ENCODE measurements at regions not wholly inside any gene's neighbourhood (a gene's known extent, or its start where the extent isn't known, plus 50 kb on each side); places are given as distances from the start of the nearest gene placed in this dataset.
"Not testable (repeated sequence)": the region's sequence is repeated elsewhere in the genome, so short reads cannot be mapped to it uniquely, and the experiment has no call there.

- no peaks in the 10 kb centered on the region for H3K36me3 ChIP-seq (ENCODE audit: control insufficient read depth in 1 of 2, insufficient read depth in 2 of 2, low read length in 2 of 2)
- H3K4me2 ChIP-seq (ENCODE audit: low read length): no peak overlapping the region
- no peaks in the 10 kb centered on the region for H3K9me2 ChIP-seq (ENCODE audit: insufficient read depth)
- ChIA-PET CTCF (no interaction called here), RAD21 (ENCODE audit: low non-redundant PET in 1 of 2, low total read pairs in 2 of 2, uncharacterized antibody in 2 of 2, unreplicated experiment in 2 of 2) (no interaction called here), POLR2A (no interaction called here)
- H3K27ac ChIP-seq (ENCODE audit: low read depth, low read length): no peak overlapping the region
- no peaks in the 10 kb centered on the region for H3K4me1 ChIP-seq (ENCODE audit: control insufficient read depth in 1 of 2, insufficient read depth in 2 of 2, low read length in 2 of 2)
- H4K20me1 ChIP-seq (ENCODE audit: insufficient read depth): no peaks in the 10 kb centered on the region
- H2AFZ ChIP-seq (ENCODE audit: low read depth, low read length, poor library complexity, severe bottlenecking): no peak overlapping the region
- ATAC-seq: no peak
- DNase-seq (ENCODE audit: low read depth, low spot score): no peak
- H3K79me2 ChIP-seq (ENCODE audit: insufficient read depth, low read length): no peaks in the 10 kb centered on the region
- intact Hi-C loops (cut with micrococcal nuclease): no loop called here
- no peaks in the 10 kb centered on the region for H3K27me3 ChIP-seq (ENCODE audit: insufficient read depth, low read length)
- H3K4me3 ChIP-seq (replicated peaks in 1 of 2; ENCODE audit: low read depth in 1 of 2, low read length in 2 of 2): no peak overlapping the region
- peaks cover 0 to 5% of the 10 kb centered on the region in 2 experiments; a peak in 1 of 4 replicates for H3K9me3 ChIP-seq (ENCODE audit: control insufficient read depth in 1 of 2, insufficient read depth in 1 of 2, low read depth in 1 of 2, low read length in 2 of 2)
- H3K9ac ChIP-seq (ENCODE audit: low read length): no peak overlapping the region
- TF ChIP-seq CTCF (IDR thresholded peaks at IDR 0.05 in 2 of 3, conservative IDR thresholded peaks at IDR 0.05 in 1 of 3; ENCODE audit: borderline replicate concordance in 1 of 3, insufficient read depth in 1 of 3, low read depth in 2 of 3, low read length in 2 of 3) (no peak), REST (IDR thresholded peaks at IDR 0.05; ENCODE audit: low read depth) (no peak), MAX (IDR thresholded peaks at IDR 0.05) (no peak), POLR2AphosphoS5 (IDR thresholded peaks at IDR 0.05; ENCODE audit: low read depth, low read length) (no peak), SRF (IDR thresholded peaks at IDR 0.05; ENCODE audit: low read depth) (no peak), CBX3 (IDR thresholded peaks at IDR 0.05; ENCODE audit: low read depth) (no peak), FOSL1 (IDR thresholded peaks at IDR 0.05; ENCODE audit: low read depth) (no peak), ATF3 (IDR thresholded peaks at IDR 0.05) (no peak), ZFX (IDR thresholded peaks at IDR 0.05) (no peak), SP1 (IDR thresholded peaks at IDR 0.05; ENCODE audit: low read depth) (no peak), SIN3A (IDR thresholded peaks at IDR 0.05; ENCODE audit: low read depth) (no peak), JUND (IDR thresholded peaks at IDR 0.05) (no peak)
- no TSS peak for BruUV-seq (replicated peaks)
These were observed 105.9 kb downstream of the PRDM13 start for GRCh38 chr6:99712519-99712918.

- BruUV-seq (replicated peaks); H3K79me2 ChIP-seq (ENCODE audit: insufficient read depth, low read length); POLR2A ChIA-PET; H3K27ac ChIP-seq (ENCODE audit: low read depth, low read length); H2AFZ ChIP-seq (ENCODE audit: low read depth, low read length, poor library complexity, severe bottlenecking); H3K4me2 ChIP-seq (ENCODE audit: low read length); DNase-seq (ENCODE audit: low read depth, low spot score); H4K20me1 ChIP-seq (ENCODE audit: insufficient read depth); H3K9me3 ChIP-seq (ENCODE audit: control insufficient read depth in 1 of 2, insufficient read depth in 1 of 2, low read depth in 1 of 2, low read length in 2 of 2); CTCF ChIA-PET; H3K4me1 ChIP-seq (ENCODE audit: control insufficient read depth in 1 of 2, insufficient read depth in 2 of 2, low read length in 2 of 2); RAD21 ChIA-PET (ENCODE audit: low non-redundant PET in 1 of 2, low total read pairs in 2 of 2, uncharacterized antibody in 2 of 2, unreplicated experiment in 2 of 2); H3K9ac ChIP-seq (ENCODE audit: low read length); intact Hi-C loops (cut with micrococcal nuclease); H3K27me3 ChIP-seq (ENCODE audit: insufficient read depth, low read length); H3K9me2 ChIP-seq (ENCODE audit: insufficient read depth); ATAC-seq; H3K4me3 ChIP-seq (replicated peaks in 1 of 2; ENCODE audit: low read depth in 1 of 2, low read length in 2 of 2); H3K36me3 ChIP-seq (ENCODE audit: control insufficient read depth in 1 of 2, insufficient read depth in 2 of 2, low read length in 2 of 2): not testable (repeated sequence)
These were observed 115.4 kb downstream of the PRDM13 start for GRCh38 chr6:99722043-99722442.

Data from HCT116 (cell line).